B cell (primary cell): ENCODE measurements at regions not wholly inside any gene's neighbourhood (a gene's known extent, or its start where the extent isn't known, plus 50 kb on each side); places are given as distances from the start of the nearest gene placed in this dataset.

Experiments
- ATAC-seq: fragments of 200-7000 bp; cut with Tn5 transposase; one replicate; pipeline ENCODE4 v1.10.0; 2021; ENCODE audit warnings: low read depth, mild to moderate bottlenecking, moderate number of reproducible peaks, moderate library complexity
- CTCF ChIA-PET: fragments of 350-600 bp; sonication (Branson Sonifier 250); formaldehyde crosslinking; loops from one replicate; lab custom pipeline; 2021; ENCODE audit warnings: antibody characterized with exemption, inconsistent platforms; lab: Charles Lee
- POLR2A ChIA-PET: fragments of 350-600 bp; sonication (Branson Sonifier 250); formaldehyde crosslinking; loops from one replicate; lab custom pipeline; 2021; ENCODE audit warnings: antibody characterized with exemption; lab: Charles Lee
- DNase-seq: peaks from one replicate; pipeline ENCODE4 v3.0.0; 2013
- H2AFZ ChIP-seq: 2 replicates; pipeline ENCODE4 v1.6.1; 2012; ENCODE audit warnings: mild to moderate bottlenecking, low read depth, low read length; ENCODE audit not compliant: insufficient read depth, poor library complexity, severe bottlenecking
- H3K27ac ChIP-seq, 2 donors: 1 replicate in 1 of 2; 2 replicates in 1 of 2; pipeline ENCODE4 v1.5.1; 2012 to 2013; ENCODE audit warnings: low read length in 2 of 2, mild to moderate bottlenecking in 2 of 2, moderate library complexity in 1 of 2
- H3K27me3 ChIP-seq, 4 experiments: fragments of 200-600 bp in 1 of 4; sonication (generic) in 1 of 4; replicated peaks in 1 of 4; 1 replicate in 2 of 4; 2 replicates in 2 of 4; pipeline versions ENCODE4 v1.6.1 to v1.7.0; 2013 to 2016; ENCODE audit warnings: low read length in 3 of 4, mild to moderate bottlenecking in 2 of 4, mixed read lengths in 1 of 4, moderate library complexity in 1 of 4; ENCODE audit not compliant: insufficient read depth in 4 of 4, control insufficient read depth in 3 of 4; ENCODE audit errors: control extremely low read depth in 1 of 4
- H3K36me3 ChIP-seq, 2 experiments: replicated peaks in 1 of 2; 1 replicate in 1 of 2; 2 replicates in 1 of 2; pipeline versions ENCODE4 v1.6.1 to v1.7.1; 2013; ENCODE audit warnings: low read length in 1 of 2; ENCODE audit not compliant: insufficient read depth in 2 of 2, control insufficient read depth in 1 of 2; ENCODE audit errors: control extremely low read depth in 1 of 2, extremely low read depth in 1 of 2
- H3K4me1 ChIP-seq, 2 donors: fragments of 200-600 bp in 1 of 2; sonication (generic) in 1 of 2; 1 replicate in 1 of 2; 2 replicates in 1 of 2; pipeline versions ENCODE4 v1.5.1 to v1.6.1; 2013 to 2017; ENCODE audit warnings: low read length in 2 of 2; ENCODE audit not compliant: control insufficient read depth in 2 of 2, insufficient read depth in 2 of 2
- H3K4me2 ChIP-seq: replicated peaks from 2 replicates; pipeline ENCODE3; 2012; ENCODE audit warnings: mild to moderate bottlenecking, low read depth, low read length; ENCODE audit not compliant: poor library complexity, severe bottlenecking
- H3K4me3 ChIP-seq, 5 experiments: fragments of 200-600 bp in 1 of 5; sonication (generic) in 1 of 5; 1 replicate in 3 of 5; 2 replicates in 2 of 5; pipeline versions ENCODE4 v1.5.1 to v1.7.0; 2011 to 2016; ENCODE audit warnings: low read length in 4 of 5, mild to moderate bottlenecking in 4 of 5, low read depth in 2 of 5, control low read depth in 1 of 5, moderate library complexity in 1 of 5; ENCODE audit not compliant: insufficient read depth in 1 of 5; ENCODE audit errors: control extremely low read depth in 1 of 5, extremely low read depth in 1 of 5
- H3K79me2 ChIP-seq: fragments of 200-600 bp; sonication (generic); one replicate; pipeline ENCODE4 v1.6.0; 2016; ENCODE audit warnings: low read length; ENCODE audit not compliant: control insufficient read depth, insufficient read depth
- H3K9ac ChIP-seq: fragments of 200-600 bp; sonication (generic); 2 replicates; pipeline ENCODE4 v1.6.1; 2017; ENCODE audit warnings: mild to moderate bottlenecking, low read length, moderate library complexity
- H3K9me3 ChIP-seq, 3 donors: one replicate each; pipeline versions ENCODE4 v1.6.1 to v1.7.1; 2013; ENCODE audit warnings: low read length in 2 of 3; ENCODE audit not compliant: control insufficient read depth in 2 of 3, insufficient read depth in 1 of 3; ENCODE audit errors: control extremely low read depth in 1 of 3
- H4K20me1 ChIP-seq: 2 replicates; pipeline ENCODE4 v1.6.0; 2012; ENCODE audit warnings: mild to moderate bottlenecking, low read length; ENCODE audit not compliant: insufficient read depth, control insufficient read depth, poor library complexity, severe bottlenecking
- H3K27ac Mint-ChIP-seq: one replicate; pipeline ENCODE4 v1.8.0; 2021; ENCODE audit warnings: mixed read lengths
- H3K27me3 Mint-ChIP-seq: one replicate; pipeline ENCODE4 v1.8.0; 2021; ENCODE audit warnings: mixed read lengths
- H3K4me1 Mint-ChIP-seq: one replicate; pipeline ENCODE4 v1.8.0; 2021; ENCODE audit warnings: mixed read lengths
- H3K4me3 Mint-ChIP-seq: one replicate; pipeline ENCODE4 v1.8.0; 2021; ENCODE audit warnings: mixed read lengths
- H3K9me3 Mint-ChIP-seq: one replicate; pipeline ENCODE4 v1.8.0; 2022; ENCODE audit warnings: mixed read lengths; ENCODE audit not compliant: insufficient read depth
- EZH2 ChIP-seq: IDR thresholded peaks from 2 replicates; pipeline ENCODE4 v1.6.1; 2012; ENCODE audit warnings: borderline replicate concordance, low read depth, mild to moderate bottlenecking, moderate library complexity, low read length; ENCODE audit not compliant: insufficient read depth, poor library complexity, severe bottlenecking
- WGBS: methylation state at CpG from one replicate; pipeline ENCODE4 v1.1.5; 2013; ENCODE audit warnings: missing lambda C conversion rate; ENCODE audit not compliant: insufficient coverage; 5-methylcytosine and 5-hydroxymethylcytosine counted together
- intact Hi-C: fragments of 100-400 bp; cut with micrococcal nuclease; formaldehyde crosslinking; loops from one replicate; pipeline ENCODE4 v1.10.0; 2022
- TF ChIP-seq, protein P1 (sequence below): fragments of 200-600 bp; IDR thresholded peaks from one replicate; pipeline ENCODE4 v1.8.0; 2022; ENCODE audit warnings: antibody characterized with exemption, mild to moderate bottlenecking

DNA sequence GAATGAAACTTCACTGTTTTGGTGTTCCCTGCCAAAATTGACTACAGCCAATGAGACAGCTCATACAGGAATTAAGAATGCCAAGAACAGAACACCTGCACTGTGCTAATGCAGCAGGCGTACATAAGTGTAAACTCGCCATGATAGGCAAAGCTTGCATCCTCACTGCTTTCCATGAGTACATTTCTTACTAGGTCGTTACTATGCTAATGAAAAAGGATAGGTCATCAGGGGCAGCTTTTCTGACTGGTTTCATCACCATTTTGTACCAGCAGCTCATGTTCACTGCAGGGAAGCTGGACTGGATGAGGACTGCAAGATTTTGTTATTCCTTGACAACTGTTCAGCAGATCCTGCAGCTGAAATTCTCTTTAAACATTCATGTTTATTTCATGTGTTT, 1383.8 kb downstream of the EFNB2 start:
- 78% methylated on average over 1 of the region's 3 CpGs for WGBS
- no peak overlapping the region for H2AFZ ChIP-seq
- POLR2A ChIA-PET, result no interaction called here
- H3K9me3 ChIP-seq, result no peaks in the 10 kb centered on the region
- H3K4me1 ChIP-seq, result no peaks in the 10 kb centered on the region
- no peak overlapping the region for H3K27ac ChIP-seq
- TF ChIP-seq, protein P1, sequence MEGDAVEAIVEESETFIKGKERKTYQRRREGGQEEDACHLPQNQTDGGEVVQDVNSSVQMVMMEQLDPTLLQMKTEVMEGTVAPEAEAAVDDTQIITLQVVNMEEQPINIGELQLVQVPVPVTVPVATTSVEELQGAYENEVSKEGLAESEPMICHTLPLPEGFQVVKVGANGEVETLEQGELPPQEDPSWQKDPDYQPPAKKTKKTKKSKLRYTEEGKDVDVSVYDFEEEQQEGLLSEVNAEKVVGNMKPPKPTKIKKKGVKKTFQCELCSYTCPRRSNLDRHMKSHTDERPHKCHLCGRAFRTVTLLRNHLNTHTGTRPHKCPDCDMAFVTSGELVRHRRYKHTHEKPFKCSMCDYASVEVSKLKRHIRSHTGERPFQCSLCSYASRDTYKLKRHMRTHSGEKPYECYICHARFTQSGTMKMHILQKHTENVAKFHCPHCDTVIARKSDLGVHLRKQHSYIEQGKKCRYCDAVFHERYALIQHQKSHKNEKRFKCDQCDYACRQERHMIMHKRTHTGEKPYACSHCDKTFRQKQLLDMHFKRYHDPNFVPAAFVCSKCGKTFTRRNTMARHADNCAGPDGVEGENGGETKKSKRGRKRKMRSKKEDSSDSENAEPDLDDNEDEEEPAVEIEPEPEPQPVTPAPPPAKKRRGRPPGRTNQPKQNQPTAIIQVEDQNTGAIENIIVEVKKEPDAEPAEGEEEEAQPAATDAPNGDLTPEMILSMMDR, result no peak
- no peak for TF ChIP-seq EZH2
- no peak overlapping the region for H3K9ac ChIP-seq
- Mint-ChIP-seq H3K27ac (no peak overlapping the region), H3K27me3 (peaks cover 3% of the 10 kb centered on the region), H3K4me3 (no peak overlapping the region), H3K4me1 (no peaks in the 10 kb centered on the region), H3K9me3 (no peaks in the 10 kb centered on the region)
- no peaks in the 10 kb centered on the region for H3K79me2 ChIP-seq
- ATAC-seq (no peak), DNase-seq (no peak)
- intact Hi-C loops, result no loop called here
- no peaks in the 10 kb centered on the region for H3K36me3 ChIP-seq
- CTCF ChIA-PET, result interaction anchor here (1.1 kb wide), 1 partner anchor 12 kb away, joined by 3 read pairs; no protein-coding TSS in a partner anchor
- no peaks in the 10 kb centered on the region for H4K20me1 ChIP-seq
- H3K4me2 ChIP-seq, result no peak overlapping the region
- no peaks in the 10 kb centered on the region for H3K27me3 ChIP-seq
- H3K4me3 ChIP-seq, result no peak overlapping the region

DNA sequence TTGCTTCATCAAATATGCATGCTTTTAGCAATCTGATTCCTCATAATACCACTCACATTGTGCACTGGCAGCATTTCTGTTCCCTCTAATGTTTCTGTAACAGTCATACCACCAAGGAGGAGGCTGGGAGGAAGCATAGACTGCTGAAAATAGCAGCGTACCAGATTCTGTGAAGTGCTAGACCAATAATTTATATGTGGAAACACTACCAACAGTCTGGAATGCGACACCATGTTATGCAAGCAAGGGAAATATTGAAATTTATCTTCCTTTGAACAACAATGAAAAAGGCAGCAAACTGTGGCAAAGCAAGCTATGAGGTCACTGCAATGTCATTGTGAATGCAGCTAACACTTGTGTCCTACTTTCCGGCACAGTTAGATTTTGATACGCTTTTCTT, 1388.0 kb downstream of the EFNB2 start:
- intact Hi-C loops, result no loop called here
- peaks cover 3% of the 10 kb centered on the region for H3K27me3 Mint-ChIP-seq
- DNase-seq, result no peak

More for the DNA sequence above, 1388.0 kb downstream of the EFNB2 start:
- no peaks in the 10 kb centered on the region for H3K9me3 Mint-ChIP-seq
- ATAC-seq, result no peak
- POLR2A ChIA-PET, result no interaction called here
- CTCF ChIA-PET, result no interaction called here
- H3K27ac Mint-ChIP-seq, result no peak overlapping the region
- no peak overlapping the region for H3K4me2 ChIP-seq
- H3K27me3 ChIP-seq, result no peaks in the 10 kb centered on the region
- no peaks in the 10 kb centered on the region for H4K20me1 ChIP-seq
- no peak overlapping the region for H3K4me3 ChIP-seq
- no peaks in the 10 kb centered on the region for H3K36me3 ChIP-seq
- no peak overlapping the region for H3K27ac ChIP-seq
- no peaks in the 10 kb centered on the region for H3K4me1 ChIP-seq
- TF ChIP-seq, protein P1, result no peak
- no peak for TF ChIP-seq EZH2
- H3K79me2 ChIP-seq, result no peaks in the 10 kb centered on the region
- no peaks in the 10 kb centered on the region for H3K9me3 ChIP-seq
- no peak overlapping the region for H3K4me3 Mint-ChIP-seq
- no CpG with 5 or more reads among the region's 4 CpGs for WGBS
- H2AFZ ChIP-seq, result no peak overlapping the region
- H3K9ac ChIP-seq, result no peak overlapping the region
- H3K4me1 Mint-ChIP-seq, result no peaks in the 10 kb centered on the region
